SK-N-SH (cell line): ENCODE measurements at regions not wholly inside any gene's neighbourhood (a gene's known extent, or its start where the extent isn't known, plus 50 kb on each side); places are given as distances from the start of the nearest gene placed in this dataset.

Experiments used
- CTCF ChIA-PET: fragments of 300-600, 350-600 bp; formaldehyde crosslinking; extraction: SDS; loops from one replicate; lab custom pipeline; 2021; lab: Yijun Ruan, JAX
- POLR2A ChIA-PET: fragments of 350-600 bp; sonication (Branson Sonifier 250); formaldehyde crosslinking; extraction: SDS; loops from one replicate; lab custom pipeline; 2020; ENCODE audit warnings: antibody characterized with exemption, inconsistent platforms; lab: Yijun Ruan, JAX
- DNase-seq: peaks from one replicate; pipeline ENCODE4 v3.0.0; 2012
- H2AFZ ChIP-seq: fragments of 200-600 bp; sonication (generic); 2 replicates; pipeline ENCODE4 v1.8.1; 2016; ENCODE audit warnings: antibody characterized with exemption, mild to moderate bottlenecking, low read depth
- H3F3A ChIP-seq: fragments of 200-600 bp; sonication (generic); replicated peaks from 2 replicates; pipeline ENCODE3; 2016; ENCODE audit warnings: antibody characterized with exemption, mild to moderate bottlenecking; ENCODE audit not compliant: insufficient read depth
- H3K27ac ChIP-seq, 2 experiments: fragments of 200-500 bp in 1 of 2; fragments of 200-600 bp in 1 of 2; sonication (Bioruptor generic) in 1 of 2; sonication (generic), shearing (Covaris generic) in 1 of 2; 2 replicates each; pipeline versions ENCODE4 v1.5.1 to v1.6.1; 2014 to 2016; ENCODE audit warnings: low read depth in 2 of 2, inconsistent platforms in 1 of 2, low read length in 1 of 2, mild to moderate bottlenecking in 1 of 2, mixed read lengths in 1 of 2
- H3K27me3 ChIP-seq: fragments of 200-600 bp; sonication (generic), shearing (Covaris generic); 2 replicates; pipeline ENCODE4 v1.6.1; 2016; ENCODE audit warnings: mixed run types; ENCODE audit not compliant: insufficient read depth
- H3K36me3 ChIP-seq, 2 experiments: fragments of 200-500 bp in 1 of 2; fragments of 200-600 bp in 1 of 2; sonication (Bioruptor generic) in 1 of 2; sonication (generic) in 1 of 2; replicated peaks in 1 of 2; 2 replicates each; pipeline versions ENCODE3 to v1.5.1; 2014 to 2016; ENCODE audit warnings: low read length in 1 of 2, mild to moderate bottlenecking in 1 of 2; ENCODE audit not compliant: insufficient read depth in 2 of 2, control insufficient read depth in 1 of 2
- H3K4me1 ChIP-seq, 2 experiments: fragments of 200-500 bp in 1 of 2; fragments of 200-600 bp in 1 of 2; sonication (Bioruptor generic) in 1 of 2; sonication (generic), shearing (Covaris generic) in 1 of 2; 2 replicates each; pipeline versions ENCODE4 v1.5.1 to v1.6.1; 2014 to 2016; ENCODE audit warnings: low read depth in 1 of 2, low read length in 1 of 2, mixed run types in 1 of 2; ENCODE audit not compliant: insufficient read depth in 2 of 2, control insufficient read depth in 1 of 2
- H3K4me2 ChIP-seq: fragments of 200-600 bp; sonication (generic), shearing (Covaris generic); 2 replicates; pipeline ENCODE4 v1.6.1; 2017; ENCODE audit warnings: mixed run types
- H3K4me3 ChIP-seq, 2 experiments: fragments of 200-500 bp in 1 of 2; fragments of 200-600 bp in 1 of 2; sonication (Bioruptor generic) in 1 of 2; sonication (generic), shearing (Covaris generic) in 1 of 2; 2 replicates each; pipeline versions ENCODE4 v1.5.1 to v1.8.1; 2014 to 2016; ENCODE audit warnings: low read depth in 2 of 2, inconsistent platforms in 1 of 2, low read length in 1 of 2, mild to moderate bottlenecking in 1 of 2, mixed read lengths in 1 of 2, moderate library complexity in 1 of 2
- H3K79me2 ChIP-seq: fragments of 200-600 bp; sonication (generic); 2 replicates; pipeline ENCODE4 v1.8.1; 2017; ENCODE audit warnings: mild to moderate bottlenecking; ENCODE audit not compliant: insufficient read depth
- H3K9ac ChIP-seq: fragments of 200-600 bp; sonication (generic); 2 replicates; pipeline ENCODE4 v1.6.1; 2017; ENCODE audit warnings: mixed run types
- H3K9me2 ChIP-seq: fragments of 200-600 bp; sonication (generic); 2 replicates; pipeline ENCODE4 v1.6.1; 2017; ENCODE audit warnings: mixed run types
- H3K9me3 ChIP-seq: fragments of 200-600 bp; sonication (generic); 2 replicates; pipeline ENCODE4 v1.6.1; 2017; ENCODE audit warnings: mixed run types, mild to moderate bottlenecking, moderate library complexity
- H4K20me1 ChIP-seq: fragments of 200-600 bp; sonication (generic); 2 replicates; pipeline ENCODE4 v1.6.1; 2017; ENCODE audit warnings: mild to moderate bottlenecking, mixed run types; ENCODE audit not compliant: insufficient read depth
- CHD2 ChIP-seq: fragments of 150-350 bp; IDR thresholded peaks from 2 replicates; pipeline ENCODE4 v1.6.1; 2018; ENCODE audit warnings: low read length; ENCODE audit not compliant: partially characterized antibody
- EP300 ChIP-seq, 2 experiments: IDR thresholded peaks; 2 replicates each; pipeline versions ENCODE4 v1.4.0 to v1.6.1; 2012; ENCODE audit warnings: borderline replicate concordance in 1 of 2, low read depth in 1 of 2, low read length in 1 of 2
- FOSL2 ChIP-seq: IDR thresholded peaks from 2 replicates; pipeline ENCODE4 v1.4.0; 2012; ENCODE audit warnings: low read depth, mild to moderate bottlenecking, moderate library complexity, borderline replicate concordance
- FOXJ3 ChIP-seq: sonication (generic); formaldehyde crosslinking; IDR thresholded peaks from 2 replicates; pipeline ENCODE4 v1.5.1; 2020; ENCODE audit warnings: mild to moderate bottlenecking, missing genetic modification reagents
- GABPA ChIP-seq: IDR thresholded peaks from 2 replicates; pipeline ENCODE4 v1.4.0; 2012; ENCODE audit warnings: low read depth, mild to moderate bottlenecking
- GATA2 ChIP-seq: sonication (generic); formaldehyde crosslinking; IDR thresholded peaks from 2 replicates; pipeline ENCODE4 v1.5.0; 2020; ENCODE audit warnings: mild to moderate bottlenecking, missing genetic modification reagents
- JUND ChIP-seq: IDR thresholded peaks from 2 replicates; pipeline ENCODE4 v1.4.0; 2012
- MEF2A ChIP-seq: IDR thresholded peaks from 2 replicates; pipeline ENCODE4 v1.4.0; 2012; ENCODE audit warnings: low read depth, borderline replicate concordance
- PBX3 ChIP-seq: IDR thresholded peaks from 2 replicates; pipeline ENCODE4; 2012
- RAD21 ChIP-seq: IDR thresholded peaks from 2 replicates; pipeline ENCODE4 v1.6.1; 2012; ENCODE audit warnings: mild to moderate bottlenecking, low read length
- RCOR1 ChIP-seq: fragments of 150-350 bp; IDR thresholded peaks from 2 replicates; pipeline ENCODE4 v1.6.1; 2017; ENCODE audit warnings: antibody characterized with exemption, low read length
- RXRA ChIP-seq: IDR thresholded peaks from 2 replicates; pipeline ENCODE4 v1.4.0; 2012; ENCODE audit warnings: low read depth, mild to moderate bottlenecking, borderline replicate concordance
- SIN3A ChIP-seq: IDR thresholded peaks from 2 replicates; pipeline ENCODE4 v1.6.1; 2012; ENCODE audit warnings: low read depth, mild to moderate bottlenecking, low read length, moderate library complexity, borderline replicate concordance
- SMC3 ChIP-seq: IDR thresholded peaks from 2 replicates; pipeline ENCODE4 v1.6.1; 2012; ENCODE audit warnings: low read depth, low read length, improper control_type of control experiment
- TAF1 ChIP-seq: IDR thresholded peaks from 2 replicates; pipeline ENCODE4 v1.6.1; 2012; ENCODE audit warnings: low read depth, mild to moderate bottlenecking, low read length, moderate library complexity, borderline replicate concordance
- USF2 ChIP-seq: fragments of 150-350 bp; IDR thresholded peaks from 2 replicates; pipeline ENCODE4 v1.6.1; 2017; ENCODE audit warnings: antibody characterized with exemption, low read length, low read depth, borderline replicate concordance
- YY1 ChIP-seq: IDR thresholded peaks from 2 replicates; pipeline ENCODE4 v1.4.0; 2012; ENCODE audit warnings: low read depth, mild to moderate bottlenecking
- whole genome bisulfite sequencing: methylation state at CpG from one replicate; pipeline ENCODE4 v1.1.6; 2017; ENCODE audit warnings: low lambda C conversion rate; 5-methylcytosine and 5-hydroxymethylcytosine counted together

- H3K36me3 ChIP-seq: no peaks in the 10 kb centered on the region
- no peaks in the 10 kb centered on the region for H3K79me2 ChIP-seq
- no peak for DNase-seq
- H3F3A ChIP-seq: no peaks in the 10 kb centered on the region
- H3K9me3 ChIP-seq: peaks cover 13% of the 10 kb centered on the region; the same call in 1 of the 2 replicates
- TF ChIP-seq FOSL2: no peak
- TF ChIP-seq PBX3: no peak
- no peak for TF ChIP-seq SIN3A
- TF ChIP-seq GATA2 (CRISPR knock-in tag): no peak
- no peak for TF ChIP-seq RXRA
- TF ChIP-seq, all 33 proteins: peak for 0
- CTCF ChIA-PET: no interaction called here
- H3K4me1 ChIP-seq: no peaks in the 10 kb centered on the region
- no peaks in the 10 kb centered on the region for H3K9me2 ChIP-seq
- no peaks in the 10 kb centered on the region for H3K27me3 ChIP-seq
- no peak overlapping the region for H3K4me3 ChIP-seq
- H3K4me2 ChIP-seq: no peak overlapping the region
- H3K9ac ChIP-seq: no peak overlapping the region
- H3K27ac ChIP-seq: no peak overlapping the region
- H2AFZ ChIP-seq: no peak overlapping the region
- POLR2A ChIA-PET: no interaction called here
- no peaks in the 10 kb centered on the region for H4K20me1 ChIP-seq
- 86% methylated on average over 1 of the region's 1 CpG for WGBS
These were observed 211.0 kb upstream of the AKR1E2 start for GRCh38 chr10:4615042-4615441.

GRCh38 chr10:4609251-4609650, 216.8 kb upstream of the AKR1E2 start:
- no peaks in the 10 kb centered on the region for H3F3A ChIP-seq
- H3K27ac ChIP-seq: no peak overlapping the region
- no peaks in the 10 kb centered on the region for H3K9me2 ChIP-seq
- no peak overlapping the region for H3K9ac ChIP-seq
- no peak overlapping the region for H2AFZ ChIP-seq
- ChIA-PET CTCF (interaction anchor here (1.6 kb wide), 1 partner anchor 20 kb away, joined by 4 read pairs; no protein-coding TSS in a partner anchor), POLR2A (no interaction called here)
- H4K20me1 ChIP-seq: no peaks in the 10 kb centered on the region
- no peaks in the 10 kb centered on the region for H3K27me3 ChIP-seq
- H3K4me2 ChIP-seq: no peak overlapping the region
- WGBS: 30% methylated on average over 1 of the region's 1 CpG
- H3K36me3 ChIP-seq: no peaks in the 10 kb centered on the region
- H3K4me3 ChIP-seq: no peak overlapping the region
- no peaks in the 10 kb centered on the region for H3K79me2 ChIP-seq
- H3K9me3 ChIP-seq: peaks cover 3% of the 10 kb centered on the region; the same call in 1 of the 2 replicates
- no peaks in the 10 kb centered on the region; a peak in 1 of 4 replicates for H3K4me1 ChIP-seq
- TF ChIP-seq JUND: no peak
- no peak for TF ChIP-seq GABPA
- no peak for TF ChIP-seq RCOR1
- TF ChIP-seq RAD21: no peak
- no peak for TF ChIP-seq YY1
- TF ChIP-seq SMC3: no peak
- TF ChIP-seq USF2: no peak
- TF ChIP-seq GATA2 (CRISPR knock-in tag): no peak
- TF ChIP-seq CHD2: no peak
- TF ChIP-seq EP300 (IDR thresholded peaks at IDR 0.05; ENCODE audit: borderline replicate concordance in 1 of 2, low read depth in 1 of 2, low read length in 1 of 2): no peak
- no peak for TF ChIP-seq SIN3A
- TF ChIP-seq MEF2A: no peak
- no peak for TF ChIP-seq TAF1
- TF ChIP-seq FOXJ3 (CRISPR knock-in tag): no peak
- DNase-seq: no peak
